WI38 (cell line): ENCODE measurements at regions not wholly inside any gene's neighbourhood (a gene's known extent, or its start where the extent isn't known, plus 50 kb on each side); places are given as distances from the start of the nearest gene placed in this dataset.

Experiments used
- H3K4me3 ChIP-seq: 2 replicates; pipeline ENCODE4 v1.5.1; 2011; ENCODE audit warnings: low read depth, mild to moderate bottlenecking, control low read depth, low read length
- TF ChIP-seq, protein P1 (sequence below): IDR thresholded peaks from 2 replicates; pipeline ENCODE4 v1.5.1; 2012; ENCODE audit warnings: low read depth, mild to moderate bottlenecking, control low read depth, low read length

GRCh38 chr2:355773-356172 lies 67.9 kb upstream of the ALKAL2 start:
- H3K4me3 ChIP-seq: no peak overlapping the region
- TF ChIP-seq, protein P1, sequence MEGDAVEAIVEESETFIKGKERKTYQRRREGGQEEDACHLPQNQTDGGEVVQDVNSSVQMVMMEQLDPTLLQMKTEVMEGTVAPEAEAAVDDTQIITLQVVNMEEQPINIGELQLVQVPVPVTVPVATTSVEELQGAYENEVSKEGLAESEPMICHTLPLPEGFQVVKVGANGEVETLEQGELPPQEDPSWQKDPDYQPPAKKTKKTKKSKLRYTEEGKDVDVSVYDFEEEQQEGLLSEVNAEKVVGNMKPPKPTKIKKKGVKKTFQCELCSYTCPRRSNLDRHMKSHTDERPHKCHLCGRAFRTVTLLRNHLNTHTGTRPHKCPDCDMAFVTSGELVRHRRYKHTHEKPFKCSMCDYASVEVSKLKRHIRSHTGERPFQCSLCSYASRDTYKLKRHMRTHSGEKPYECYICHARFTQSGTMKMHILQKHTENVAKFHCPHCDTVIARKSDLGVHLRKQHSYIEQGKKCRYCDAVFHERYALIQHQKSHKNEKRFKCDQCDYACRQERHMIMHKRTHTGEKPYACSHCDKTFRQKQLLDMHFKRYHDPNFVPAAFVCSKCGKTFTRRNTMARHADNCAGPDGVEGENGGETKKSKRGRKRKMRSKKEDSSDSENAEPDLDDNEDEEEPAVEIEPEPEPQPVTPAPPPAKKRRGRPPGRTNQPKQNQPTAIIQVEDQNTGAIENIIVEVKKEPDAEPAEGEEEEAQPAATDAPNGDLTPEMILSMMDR: no peak

- H3K4me3 ChIP-seq: no peak overlapping the region
- TF ChIP-seq, protein P1: no peak
Measured at GRCh38 chr2:352696-353095, 64.8 kb upstream of the ALKAL2 start.

DNA sequence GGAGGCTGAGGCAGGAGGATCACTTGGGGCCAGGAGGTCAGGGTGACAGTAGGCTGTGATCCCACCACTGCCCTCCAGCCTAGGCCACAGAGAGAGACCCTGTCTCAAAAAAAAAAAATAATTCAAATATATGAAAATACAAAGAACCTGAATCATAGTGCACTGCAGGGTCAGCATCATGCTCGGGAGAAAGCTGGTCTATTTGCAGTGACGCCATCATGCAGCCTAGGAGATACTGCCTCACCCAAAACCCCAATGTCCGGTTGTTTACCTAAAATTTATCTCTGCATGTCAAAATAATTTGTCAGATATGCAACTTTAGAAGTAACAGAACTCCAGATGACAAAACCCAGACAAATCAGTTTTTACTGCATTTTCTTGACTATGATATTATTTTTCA lies 61.5 kb upstream of the ALKAL2 start:
- no peak overlapping the region for H3K4me3 ChIP-seq
- TF ChIP-seq, protein P1: no peak

GRCh38 chr2:348361-348916 lies 60.5 kb upstream of the ALKAL2 start:
- H3K4me3 ChIP-seq: no peak overlapping the region
- TF ChIP-seq, protein P1: no peak

GRCh38 chr2:344811-345210 lies 56.9 kb upstream of the ALKAL2 start:
- TF ChIP-seq, protein P1: no peak

DNA sequence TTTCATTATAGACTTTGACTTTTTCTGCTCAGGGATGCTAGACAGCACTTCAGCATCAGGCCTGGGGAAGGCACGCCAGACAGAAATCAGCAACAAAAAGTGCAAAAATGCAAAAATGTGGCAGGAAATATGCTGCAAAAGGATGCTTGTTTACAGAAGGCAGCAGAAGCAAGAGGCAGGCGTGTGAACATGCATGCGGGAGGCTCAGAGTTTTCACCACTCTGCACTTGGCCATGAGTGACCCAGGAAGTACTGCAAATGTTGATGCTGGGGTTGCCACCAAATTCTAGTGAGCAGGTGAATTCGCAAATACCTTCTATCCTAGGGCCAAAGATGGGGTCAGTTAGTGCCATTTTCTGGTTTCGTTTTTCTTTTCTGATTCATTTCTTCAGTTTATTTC lies 55.5 kb upstream of the ALKAL2 start:
- TF ChIP-seq, protein P1: no peak
- H3K4me3 ChIP-seq: no peak overlapping the region

More at GRCh38 chr2:344811-345210, 56.9 kb upstream of the ALKAL2 start:
- H3K4me3 ChIP-seq: no peak overlapping the region

- TF ChIP-seq, protein P1: no peak
- no peak overlapping the region for H3K4me3 ChIP-seq
Measured at GRCh38 chr2:341912-342311, 54.0 kb upstream of the ALKAL2 start.
